GM12875 (cell line): ENCODE measurements at regions not wholly inside any gene's neighbourhood (a gene's known extent, or its start where the extent isn't known, plus 50 kb on each side); places are given as distances from the start of the nearest gene placed in this dataset.

ENCODE experiments used
- H3K4me3 ChIP-seq: one replicate; pipeline ENCODE4 v1.5.1; 2011; ENCODE audit warnings: low read depth, low read length, control low read depth
- CTCF ChIP-seq: IDR thresholded peaks from 2 replicates; pipeline ENCODE4 v1.5.1; 2011; ENCODE audit warnings: low read depth, mild to moderate bottlenecking, control low read depth, inconsistent platforms, low read length, moderate library complexity, borderline replicate concordance; ENCODE audit not compliant: insufficient read depth

GRCh38 chr6:134425513-134425912, 107.6 kb upstream of the SGK1 start:
- TF ChIP-seq CTCF: no peak
- no peak overlapping the region for H3K4me3 ChIP-seq

DNA sequence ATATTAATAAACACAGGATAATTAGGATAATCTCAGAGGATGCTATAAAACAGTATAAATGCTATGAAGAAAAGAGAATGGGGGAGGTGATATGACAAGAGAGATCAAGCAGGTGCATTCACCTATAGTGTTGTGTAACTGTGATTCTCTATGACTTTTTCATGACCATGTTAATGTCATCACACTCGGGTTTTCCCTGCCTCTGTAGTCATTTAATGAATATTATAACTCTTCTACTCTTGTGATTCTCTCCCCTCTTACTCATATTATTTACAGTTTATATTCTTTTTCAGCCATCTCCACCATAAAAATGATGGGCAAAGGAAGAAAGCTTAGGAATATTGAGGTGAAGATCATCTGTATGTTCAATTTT, 106.9 kb upstream of the SGK1 start:
- no peak overlapping the region for H3K4me3 ChIP-seq
- TF ChIP-seq CTCF: no peak

- no peak for TF ChIP-seq CTCF
- no peak overlapping the region for H3K4me3 ChIP-seq
Observed at GRCh38 chr6:134424165-134424797, 106.4 kb upstream of the SGK1 start.

- TF ChIP-seq CTCF: no peak
- H3K4me3 ChIP-seq: no peak overlapping the region
Observed at GRCh38 chr6:134422426-134423231, 104.7 kb upstream of the SGK1 start.

GRCh38 chr6:134421501-134421900, 103.6 kb upstream of the SGK1 start:
- no peak for TF ChIP-seq CTCF
- no peak overlapping the region for H3K4me3 ChIP-seq

- no peak overlapping the region for H3K4me3 ChIP-seq
Observed at GRCh38 chr6:134420614-134421181, 102.8 kb upstream of the SGK1 start.

More at GRCh38 chr6:134420614-134421181, 102.8 kb upstream of the SGK1 start:
- TF ChIP-seq CTCF: no peak
